IMR-90 (cell line): ENCODE measurements at regions not wholly inside any gene's neighbourhood (a gene's known extent, or its start where the extent isn't known, plus 50 kb on each side); places are given as distances from the start of the nearest gene placed in this dataset.

Experiments
- ATAC-seq: fragments of 200-7000 bp; cut with Tn5 transposase; 2 replicates; pipeline ENCODE4 v1.9.1; 2020; ENCODE audit warnings: low read depth, mild to moderate bottlenecking, moderate library complexity
- BruUV-seq: library from RNA; stranded (reverse); fragments of 400-500 nt; replicated peaks from 2 replicates; lab custom pipeline; 2021; lab: Mats Ljungman, UMichigan
- CTCF ChIA-PET: fragments of 300-600 bp; formaldehyde crosslinking; extraction: SDS; loops from one replicate; lab custom pipeline; 2021; ENCODE audit warnings: antibody characterized with exemption; lab: Yijun Ruan, JAX
- POLR2A ChIA-PET: fragments of 300-600 bp; sonication (Branson Sonifier 250); formaldehyde crosslinking; loops from one replicate; lab custom pipeline; 2022; ENCODE audit warnings: antibody characterized with exemption; ENCODE audit not compliant: unreplicated experiment; lab: Charles Lee
- DNase-seq: peaks from one replicate; pipeline ENCODE4 v3.0.0; 2013
- H2AFZ ChIP-seq: replicated peaks from 2 replicates; pipeline ENCODE3; 2013; ENCODE audit warnings: low read length, mild to moderate bottlenecking; ENCODE audit not compliant: poor library complexity
- H2AK5ac ChIP-seq: 2 replicates; pipeline ENCODE4 v1.6.1; 2013; ENCODE audit warnings: low read depth, low read length, inconsistent platforms
- H2AK9ac ChIP-seq: replicated peaks from 2 replicates; pipeline ENCODE3; 2013; ENCODE audit warnings: mild to moderate bottlenecking, low read depth, low read length, moderate library complexity; ENCODE audit not compliant: poor library complexity
- H2BK120ac ChIP-seq: 2 replicates; pipeline ENCODE4 v1.6.1; 2013; ENCODE audit warnings: low read depth, low read length, inconsistent platforms
- H2BK15ac ChIP-seq: 3 replicates; pipeline ENCODE4 v1.6.1; 2013; ENCODE audit warnings: low read depth, low read length, inconsistent platforms
- H2BK20ac ChIP-seq: 2 replicates; pipeline ENCODE4 v1.6.1; 2013; ENCODE audit warnings: low read depth, mild to moderate bottlenecking, inconsistent platforms, low read length, moderate library complexity
- H2BK5ac ChIP-seq: 2 replicates; pipeline ENCODE4 v1.6.1; 2013; ENCODE audit warnings: mild to moderate bottlenecking, low read depth, low read length, inconsistent platforms; ENCODE audit not compliant: poor library complexity, severe bottlenecking
- H3K14ac ChIP-seq: replicated peaks from 2 replicates; pipeline ENCODE4 v1.6.1; 2013; ENCODE audit warnings: low read depth, low read length, inconsistent platforms
- H3K18ac ChIP-seq: 2 replicates; pipeline ENCODE4 v1.6.1; 2013; ENCODE audit warnings: low read depth, low read length, control low read depth
- H3K23ac ChIP-seq: 2 replicates; pipeline ENCODE4 v1.6.1; 2013; ENCODE audit warnings: low read depth, low read length, inconsistent platforms
- H3K27ac ChIP-seq: 2 replicates; pipeline ENCODE4 v1.5.1; 2013; ENCODE audit warnings: mild to moderate bottlenecking, control low read depth, low read length; ENCODE audit not compliant: insufficient read depth
- H3K27me3 ChIP-seq: 2 replicates; pipeline ENCODE4 v1.6.1; 2013; ENCODE audit warnings: low read length; ENCODE audit not compliant: control insufficient read depth, insufficient read depth
- H3K36me3 ChIP-seq: 2 replicates; pipeline ENCODE4 v1.6.1; 2013; ENCODE audit warnings: low read length, mixed read lengths; ENCODE audit not compliant: control insufficient read depth, insufficient read depth
- H3K4ac ChIP-seq: 2 replicates; pipeline ENCODE4 v1.6.1; 2013; ENCODE audit warnings: low read depth, low read length, inconsistent platforms
- H3K4me1 ChIP-seq: 2 replicates; pipeline ENCODE4 v1.6.1; 2013; ENCODE audit warnings: low read length, mixed read lengths; ENCODE audit not compliant: control insufficient read depth, insufficient read depth
- H3K4me2 ChIP-seq: 2 replicates; pipeline ENCODE4 v1.6.1; 2013; ENCODE audit warnings: low read depth, mild to moderate bottlenecking, control low read depth, low read length, moderate library complexity
- H3K4me3 ChIP-seq: 2 replicates; pipeline ENCODE4 v1.5.1; 2013; ENCODE audit warnings: low read depth, mild to moderate bottlenecking, control low read depth, low read length, moderate library complexity; ENCODE audit not compliant: insufficient read depth
- H3K56ac ChIP-seq: 2 replicates; pipeline ENCODE4 v1.6.1; 2013; ENCODE audit warnings: low read length, inconsistent platforms; ENCODE audit not compliant: insufficient read depth; ENCODE audit errors: extremely low read depth
- H3K79me1 ChIP-seq, 2 experiments: 2 replicates each; pipeline ENCODE4 v1.6.1; 2013; ENCODE audit warnings: low read length in 2 of 2, inconsistent platforms in 1 of 2, low read depth in 1 of 2
- H3K9ac ChIP-seq: 2 replicates; pipeline ENCODE4 v1.6.1; 2013; ENCODE audit warnings: low read depth, low read length, control low read depth
- H3K9me1 ChIP-seq: 2 replicates; pipeline ENCODE4 v1.6.1; 2013; ENCODE audit warnings: low read length, inconsistent platforms; ENCODE audit not compliant: insufficient read depth
- H3K9me3 ChIP-seq: 2 replicates; pipeline ENCODE4 v1.6.1; 2013; ENCODE audit warnings: low read length; ENCODE audit not compliant: control insufficient read depth, insufficient read depth
- H4K20me1 ChIP-seq: 2 replicates; pipeline ENCODE4 v1.6.1; 2013; ENCODE audit warnings: low read length, inconsistent platforms; ENCODE audit not compliant: insufficient read depth
- H4K5ac ChIP-seq: 2 replicates; pipeline ENCODE4 v1.6.1; 2013; ENCODE audit warnings: mild to moderate bottlenecking, low read depth, low read length, control low read depth
- H4K8ac ChIP-seq, 2 experiments: 2 replicates each; pipeline ENCODE4 v1.6.1; 2013; ENCODE audit warnings: low read depth in 2 of 2, low read length in 2 of 2, control low read depth in 1 of 2, inconsistent platforms in 1 of 2
- H4K91ac ChIP-seq: 2 replicates; pipeline ENCODE4 v1.6.1; 2013; ENCODE audit warnings: low read depth, low read length, inconsistent platforms; ENCODE audit not compliant: insufficient read depth
- MAFK ChIP-seq: IDR thresholded peaks from 2 replicates; pipeline ENCODE4 v1.6.1; 2012; ENCODE audit warnings: low read depth, low read length, improper control_type of control experiment
- RFX5 ChIP-seq: IDR thresholded peaks from 2 replicates; pipeline ENCODE4 v1.8.0; 2012; ENCODE audit warnings: low read depth, mild to moderate bottlenecking, low read length, moderate library complexity
- WGBS, 2 experiments: methylation state at CpG; one replicate each; pipeline versions ENCODE4 v1.1.5 to v1.1.7; 2013; ENCODE audit warnings: missing lambda C conversion rate in 2 of 2; ENCODE audit not compliant: insufficient read length in 1 of 2; ENCODE audit errors: extremely low coverage in 2 of 2; 5-methylcytosine and 5-hydroxymethylcytosine counted together
- dilution Hi-C: fragments of 300-500 bp; cut with HindIII; formaldehyde crosslinking; loops from one replicate; pipeline ENCODE4 v1.14.3; 2018; ENCODE audit warnings: low sequenced_read_pairs; ENCODE audit not compliant: unreplicated experiment
- in situ Hi-C: fragments of 300-500 bp; cut with MboI; formaldehyde crosslinking; loops from 3 replicates; pipeline ENCODE4 v1.14.3; 2019; ENCODE audit warnings: low sequenced_read_pairs, inconsistent platforms, mixed read lengths
- intact Hi-C: fragments of 100-400 bp; cut with micrococcal nuclease; formaldehyde crosslinking; loops from 2 replicates; pipeline ENCODE4 v1.10.0; 2022

DNA sequence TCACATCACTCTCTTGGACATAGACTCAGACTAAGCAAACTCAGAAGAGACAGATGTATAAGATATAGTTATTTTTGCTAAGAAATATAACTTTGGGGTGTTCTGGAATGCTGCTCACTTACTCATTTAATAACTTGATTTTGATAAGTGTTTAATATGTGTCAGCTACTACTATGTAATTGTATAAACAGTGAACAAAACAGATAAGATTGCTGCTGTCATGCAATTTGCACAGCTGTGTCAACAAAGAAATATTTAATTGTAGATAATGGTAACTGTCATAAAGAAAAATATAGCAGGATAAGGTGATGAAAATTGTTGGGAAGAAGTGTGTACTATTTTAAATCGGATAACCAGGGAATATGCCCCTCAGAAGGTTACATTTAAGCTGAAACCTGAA lies 84.1 kb upstream of the ZDHHC17 start:
- Histone ChIP-seq H3K9me3 (no peaks in the 10 kb centered on the region; the same call in 1 of the 2 replicates), H3K9ac (no peak overlapping the region), H3K4me3 (no peak overlapping the region), H4K8ac (0 out of 4 replicates have a peak overlapping the region, but pooled peaks of 1 of the 2 experiments have one; percentile 19), H3K4me1 (peaks cover 11% of the 10 kb centered on the region), H3K14ac (no peak overlapping the region), H4K20me1 (no peaks in the 10 kb centered on the region), H2BK15ac (peak overlapping the region; percentile 0; the same call in 1 of the 3 replicates), H2BK120ac (peak overlapping the region; percentile 26; the same call in 1 of the 2 replicates), H2AK5ac (peak overlapping the region; percentile 35), H3K4me2 (no peak overlapping the region), H2AFZ (no peak overlapping the region), H4K5ac (peak overlapping the region; percentile 73; the same call in 1 of the 2 replicates), H2BK5ac (peak overlapping the region; percentile 79), H3K18ac (peak overlapping the region; percentile 87; the same call in 1 of the 2 replicates), H2AK9ac (no peak overlapping the region), H3K27me3 (no peaks in the 10 kb centered on the region), H4K91ac (peak overlapping the region; percentile 77), H3K9me1 (0 out of 2 replicates have a peak, but pooled peaks cover 3% of the 10 kb centered on the region), H3K36me3 (no peaks in the 10 kb centered on the region), H2BK20ac (peak overlapping the region; percentile 75), H3K79me1 (no peaks in the 10 kb centered on the region), H3K56ac (no peak overlapping the region), H3K23ac (no peak overlapping the region), H3K27ac (no peak overlapping the region), H3K4ac (peak overlapping the region; percentile 13; the same call in 1 of the 2 replicates)
- in situ Hi-C loops (no loop called here), dilution Hi-C loops (no loop called here), intact Hi-C loops (loop anchor here (5.0 kb wide), 1 partner anchor 83 kb away; the partner anchor contains the start of gene ZDHHC17)
- CTCF ChIA-PET = no interaction called here
- 13% methylated on average over 1 of the region's 1 CpG; no CpG with 5 or more reads in 1 of the 2 experiments for WGBS, 2 experiments
- POLR2A ChIA-PET = interaction anchor here (0.6 kb wide), 1 partner anchor 209 kb away, joined by 3 read pairs; no protein-coding TSS in a partner anchor
- TF ChIP-seq MAFK (0 out of 2 replicates have a peak, but pooled peaks have one; percentile 5), RFX5 (no peak)
- DNase-seq = peak; percentile 45
- no peak for ATAC-seq
- no TSS peak for BruUV-seq
